Lower lobe of right lung (tissue), 2 donors: ENCODE measurements at regions not wholly inside any gene's neighbourhood (a gene's known extent, or its start where the extent isn't known, plus 50 kb on each side); places are given as distances from the start of the nearest gene placed in this dataset.

Experiments
- ATAC-seq, 2 donors: fragments of 200-7000 bp; cut with Tn5 transposase; one replicate each; pipeline ENCODE4 v1.9.1; 2020 to 2022; ENCODE audit warnings: mild to moderate bottlenecking in 2 of 2, moderate library complexity in 2 of 2
- DNase-seq: peaks from one replicate; pipeline ENCODE4 v3.0.0-alpha.2; 2020
- H3K27ac ChIP-seq: fragments of 200-600 bp; one replicate; pipeline ENCODE4 v1.8.0; 2022
- H3K27me3 ChIP-seq: fragments of 200-600 bp; one replicate; pipeline ENCODE4 v1.8.0; 2022; ENCODE audit warnings: low read depth
- H3K36me3 ChIP-seq: fragments of 200-600 bp; one replicate; pipeline ENCODE4 v1.8.0; 2022; ENCODE audit warnings: mild to moderate bottlenecking
- H3K4me1 ChIP-seq: fragments of 200-600 bp; one replicate; pipeline ENCODE4 v1.8.0; 2022
- H3K4me3 ChIP-seq: fragments of 200-600 bp; one replicate; pipeline ENCODE4 v1.8.0; 2022; ENCODE audit warnings: mild to moderate bottlenecking
- H3K9me3 ChIP-seq: fragments of 200-600 bp; one replicate; pipeline ENCODE4 v1.8.0; 2022
- intact Hi-C: fragments of 100-400 bp; cut with DNase I; formaldehyde crosslinking; loops from one replicate; pipeline ENCODE4 v1.11.0; 2022
- TF ChIP-seq, protein P1 (sequence below): fragments of 200-600 bp; IDR thresholded peaks from one replicate; pipeline ENCODE4 v1.8.0; 2022; ENCODE audit warnings: antibody characterized with exemption, mild to moderate bottlenecking
- donor health status: DM: no; HTN: yes; CAD: no; lungs with severe emphysema.

DNA sequence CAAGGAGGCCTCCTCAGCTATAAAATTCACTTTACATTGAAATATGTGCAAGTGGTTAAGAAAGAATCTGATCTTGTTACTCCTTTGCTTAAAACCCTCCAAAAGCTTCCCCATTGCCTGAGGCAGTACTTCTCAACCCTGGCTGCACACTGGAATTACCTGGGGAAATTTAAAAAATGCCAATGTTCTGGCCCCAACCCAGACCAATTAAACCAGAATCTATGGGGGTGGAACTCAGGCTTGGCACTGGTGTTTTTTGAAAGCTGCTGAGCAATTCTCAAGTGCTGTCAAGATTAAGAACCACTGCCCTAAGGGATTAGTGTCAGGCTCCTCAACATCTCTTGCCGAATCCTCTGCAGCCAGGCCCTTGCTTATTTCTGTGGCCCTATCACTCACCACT lies 269.6 kb downstream of the ELAVL2 start:
- Histone ChIP-seq H3K4me1 (no peaks in the 10 kb centered on the region), H3K9me3 (no peaks in the 10 kb centered on the region), H3K27me3 (no peaks in the 10 kb centered on the region), H3K4me3 (no peak overlapping the region), H3K27ac (no peak overlapping the region), H3K36me3 (no peaks in the 10 kb centered on the region)
- DNase-seq: no peak
- intact Hi-C loops: no loop called here
- no peak for ATAC-seq
- TF ChIP-seq, protein P1, sequence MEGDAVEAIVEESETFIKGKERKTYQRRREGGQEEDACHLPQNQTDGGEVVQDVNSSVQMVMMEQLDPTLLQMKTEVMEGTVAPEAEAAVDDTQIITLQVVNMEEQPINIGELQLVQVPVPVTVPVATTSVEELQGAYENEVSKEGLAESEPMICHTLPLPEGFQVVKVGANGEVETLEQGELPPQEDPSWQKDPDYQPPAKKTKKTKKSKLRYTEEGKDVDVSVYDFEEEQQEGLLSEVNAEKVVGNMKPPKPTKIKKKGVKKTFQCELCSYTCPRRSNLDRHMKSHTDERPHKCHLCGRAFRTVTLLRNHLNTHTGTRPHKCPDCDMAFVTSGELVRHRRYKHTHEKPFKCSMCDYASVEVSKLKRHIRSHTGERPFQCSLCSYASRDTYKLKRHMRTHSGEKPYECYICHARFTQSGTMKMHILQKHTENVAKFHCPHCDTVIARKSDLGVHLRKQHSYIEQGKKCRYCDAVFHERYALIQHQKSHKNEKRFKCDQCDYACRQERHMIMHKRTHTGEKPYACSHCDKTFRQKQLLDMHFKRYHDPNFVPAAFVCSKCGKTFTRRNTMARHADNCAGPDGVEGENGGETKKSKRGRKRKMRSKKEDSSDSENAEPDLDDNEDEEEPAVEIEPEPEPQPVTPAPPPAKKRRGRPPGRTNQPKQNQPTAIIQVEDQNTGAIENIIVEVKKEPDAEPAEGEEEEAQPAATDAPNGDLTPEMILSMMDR: no peak

DNA sequence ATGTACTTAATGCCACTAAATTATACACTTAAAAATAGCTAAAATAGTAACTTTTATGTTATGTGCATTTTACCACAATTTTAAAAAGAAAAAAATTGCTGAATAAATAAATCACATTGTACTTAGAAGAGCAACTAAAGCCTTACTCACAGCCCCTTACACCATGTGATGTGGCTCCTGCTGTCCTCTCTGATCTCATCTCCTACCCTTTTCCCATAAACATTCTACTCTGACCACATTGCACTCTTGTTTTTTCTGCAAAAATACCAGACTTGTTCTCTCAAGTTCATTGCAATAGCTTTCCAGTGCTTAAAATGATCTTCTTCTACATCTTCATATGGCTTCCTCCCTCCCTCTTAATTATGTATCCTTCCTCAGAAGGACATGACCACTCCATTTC lies 268.4 kb downstream of the ELAVL2 start:
- Histone ChIP-seq H3K4me3 (no peak overlapping the region), H3K36me3 (no peaks in the 10 kb centered on the region), H3K27ac (no peak overlapping the region), H3K9me3 (no peaks in the 10 kb centered on the region), H3K4me1 (no peaks in the 10 kb centered on the region), H3K27me3 (no peaks in the 10 kb centered on the region)
- no peak for ATAC-seq
- DNase-seq: no peak
- intact Hi-C loops: no loop called here
- TF ChIP-seq, protein P1: no peak

DNA sequence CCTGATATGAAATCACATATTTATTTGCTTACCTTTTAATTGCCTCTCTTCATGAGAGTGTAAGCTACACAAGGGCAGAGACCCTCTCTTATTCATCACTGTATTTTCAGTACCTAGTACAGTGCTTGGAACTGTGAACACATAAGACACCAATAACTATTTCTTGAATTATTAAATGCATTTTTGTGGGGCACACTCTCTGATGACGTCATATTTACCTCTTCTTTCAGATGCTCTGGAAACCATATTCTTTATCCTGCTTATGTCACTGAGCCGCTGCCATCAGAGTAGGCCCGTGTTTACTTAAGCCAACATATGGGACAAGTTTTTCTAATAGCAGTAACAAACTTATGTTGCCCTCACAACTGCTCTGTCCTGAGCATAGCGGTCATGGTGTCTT lies 266.5 kb downstream of the ELAVL2 start:
- no peak for DNase-seq
- Histone ChIP-seq H3K4me1 (no peaks in the 10 kb centered on the region), H3K4me3 (no peak overlapping the region), H3K27me3 (no peaks in the 10 kb centered on the region), H3K27ac (no peak overlapping the region), H3K36me3 (no peaks in the 10 kb centered on the region), H3K9me3 (no peaks in the 10 kb centered on the region)
- intact Hi-C loops: no loop called here
- TF ChIP-seq, protein P1: no peak
- ATAC-seq: no peak

DNA sequence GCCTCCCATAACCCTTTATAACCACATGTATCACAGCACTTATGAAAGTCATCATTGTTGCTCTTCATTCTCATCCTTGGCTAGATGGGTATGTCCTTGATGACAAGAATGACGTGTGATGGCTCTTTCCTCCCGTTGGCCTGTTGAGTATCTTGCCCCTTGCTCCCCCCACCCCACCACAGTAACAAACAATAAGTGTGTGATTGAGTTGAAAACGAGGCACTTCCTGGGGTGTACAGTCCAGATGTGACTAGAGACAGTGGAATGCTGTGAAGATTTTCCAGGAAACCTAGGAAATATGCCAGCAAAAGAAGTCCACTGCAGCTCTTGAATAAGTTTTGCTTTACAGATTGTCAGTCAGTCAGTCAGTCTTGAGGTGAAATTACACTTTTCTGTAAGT lies 262.5 kb downstream of the ELAVL2 start:
- Histone ChIP-seq H3K27ac (no peak overlapping the region), H3K27me3 (no peaks in the 10 kb centered on the region), H3K4me1 (no peaks in the 10 kb centered on the region), H3K9me3 (no peaks in the 10 kb centered on the region), H3K36me3 (no peaks in the 10 kb centered on the region), H3K4me3 (no peak overlapping the region)
- DNase-seq: no peak
- intact Hi-C loops: no loop called here
- ATAC-seq: no peak
- TF ChIP-seq, protein P1: no peak

DNA sequence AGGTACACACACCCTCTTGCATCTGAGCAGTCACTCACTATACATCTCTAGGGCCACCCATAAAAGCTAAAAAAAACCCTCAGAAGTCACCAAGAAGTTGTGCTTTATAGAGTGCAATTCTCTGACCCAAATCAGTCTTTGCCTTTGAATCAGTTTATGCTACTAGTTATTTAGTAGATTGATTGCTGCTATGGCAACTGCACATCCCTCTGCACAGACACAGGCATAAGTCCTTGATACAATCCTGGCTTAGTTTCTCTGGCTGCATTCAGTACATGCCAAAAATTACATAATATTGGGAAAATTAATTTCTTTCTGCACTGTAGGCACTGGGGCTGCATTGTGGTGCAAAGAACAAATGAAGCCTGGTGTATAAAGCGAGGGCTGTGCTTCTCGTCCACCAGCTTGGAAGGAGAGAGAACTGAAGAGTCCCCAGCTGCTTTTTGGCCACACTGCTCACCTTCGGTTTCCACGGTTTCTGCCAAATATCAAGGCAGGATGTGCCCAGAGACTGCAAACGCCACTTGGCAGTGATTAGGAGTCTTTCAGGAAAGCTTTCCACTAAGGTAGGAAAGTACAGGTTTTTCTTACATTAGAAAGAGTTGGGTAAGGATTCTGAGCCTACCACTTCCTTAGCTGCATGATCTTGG lies 258.4 kb downstream of the ELAVL2 start:
- no peak overlapping the region for H3K4me3 ChIP-seq
- no peaks in the 10 kb centered on the region for H3K27me3 ChIP-seq
- no peaks in the 10 kb centered on the region for H3K36me3 ChIP-seq
- TF ChIP-seq, protein P1: no peak
- no peaks in the 10 kb centered on the region for H3K4me1 ChIP-seq
- no peaks in the 10 kb centered on the region for H3K9me3 ChIP-seq
- DNase-seq: no peak
- no peak overlapping the region for H3K27ac ChIP-seq
- intact Hi-C loops: no loop called here
- ATAC-seq: no peak
